GM20000 (cell line): ENCODE measurements at regions not wholly inside any gene's neighbourhood (a gene's known extent, or its start where the extent isn't known, plus 50 kb on each side); places are given as distances from the start of the nearest gene placed in this dataset.

ENCODE experiments used
- DNase-seq: peaks from one replicate; pipeline ENCODE4 v3.0.0; 2012; ENCODE audit warnings: low spot score
- TF ChIP-seq, protein P1 (sequence below): IDR thresholded peaks from 2 replicates; pipeline ENCODE4 v1.5.1; 2012; ENCODE audit warnings: mild to moderate bottlenecking, control low read depth; ENCODE audit errors: extremely low read depth, missing control alignments

DNA sequence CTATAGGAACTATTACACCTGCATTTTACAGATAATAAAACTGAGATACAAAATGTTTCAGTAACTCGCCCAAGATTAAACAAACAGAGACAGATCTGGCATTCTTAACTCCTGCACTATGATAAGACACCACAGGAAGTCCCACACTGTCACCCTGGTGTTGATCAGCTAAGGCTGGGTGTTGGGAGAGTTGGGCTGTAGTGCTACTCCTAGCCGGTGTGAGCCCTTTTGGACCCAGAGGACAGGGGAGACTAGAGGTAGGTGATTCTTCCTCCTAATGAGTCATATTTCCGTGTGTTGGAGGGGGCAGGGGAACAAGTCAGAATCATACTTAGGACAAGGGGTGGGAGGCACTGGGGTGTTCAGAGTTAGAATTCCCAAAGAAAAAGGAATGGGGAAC lies 353.2 kb upstream of the TENM4 start:
- TF ChIP-seq, protein P1, sequence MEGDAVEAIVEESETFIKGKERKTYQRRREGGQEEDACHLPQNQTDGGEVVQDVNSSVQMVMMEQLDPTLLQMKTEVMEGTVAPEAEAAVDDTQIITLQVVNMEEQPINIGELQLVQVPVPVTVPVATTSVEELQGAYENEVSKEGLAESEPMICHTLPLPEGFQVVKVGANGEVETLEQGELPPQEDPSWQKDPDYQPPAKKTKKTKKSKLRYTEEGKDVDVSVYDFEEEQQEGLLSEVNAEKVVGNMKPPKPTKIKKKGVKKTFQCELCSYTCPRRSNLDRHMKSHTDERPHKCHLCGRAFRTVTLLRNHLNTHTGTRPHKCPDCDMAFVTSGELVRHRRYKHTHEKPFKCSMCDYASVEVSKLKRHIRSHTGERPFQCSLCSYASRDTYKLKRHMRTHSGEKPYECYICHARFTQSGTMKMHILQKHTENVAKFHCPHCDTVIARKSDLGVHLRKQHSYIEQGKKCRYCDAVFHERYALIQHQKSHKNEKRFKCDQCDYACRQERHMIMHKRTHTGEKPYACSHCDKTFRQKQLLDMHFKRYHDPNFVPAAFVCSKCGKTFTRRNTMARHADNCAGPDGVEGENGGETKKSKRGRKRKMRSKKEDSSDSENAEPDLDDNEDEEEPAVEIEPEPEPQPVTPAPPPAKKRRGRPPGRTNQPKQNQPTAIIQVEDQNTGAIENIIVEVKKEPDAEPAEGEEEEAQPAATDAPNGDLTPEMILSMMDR = no peak
- no peak for DNase-seq

DNA sequence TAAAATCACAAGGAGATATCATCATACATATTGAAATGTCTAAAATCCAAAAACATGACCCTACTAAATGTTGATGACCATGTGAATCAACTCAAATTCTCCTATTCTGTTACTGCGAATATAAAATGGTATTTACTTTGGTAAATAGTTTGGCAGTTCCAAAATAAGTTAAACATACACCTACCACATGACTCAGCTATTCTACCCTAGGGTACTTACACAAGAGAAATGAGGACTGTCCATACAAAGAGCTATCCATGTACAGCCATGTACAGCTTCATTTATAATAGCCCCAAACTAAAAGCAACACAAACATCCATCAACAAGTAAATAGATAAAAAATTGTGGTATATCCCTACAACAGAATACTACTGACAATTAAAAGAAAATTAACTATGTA lies 346.1 kb upstream of the TENM4 start:
- no peak for DNase-seq
- TF ChIP-seq, protein P1 = no peak

DNA sequence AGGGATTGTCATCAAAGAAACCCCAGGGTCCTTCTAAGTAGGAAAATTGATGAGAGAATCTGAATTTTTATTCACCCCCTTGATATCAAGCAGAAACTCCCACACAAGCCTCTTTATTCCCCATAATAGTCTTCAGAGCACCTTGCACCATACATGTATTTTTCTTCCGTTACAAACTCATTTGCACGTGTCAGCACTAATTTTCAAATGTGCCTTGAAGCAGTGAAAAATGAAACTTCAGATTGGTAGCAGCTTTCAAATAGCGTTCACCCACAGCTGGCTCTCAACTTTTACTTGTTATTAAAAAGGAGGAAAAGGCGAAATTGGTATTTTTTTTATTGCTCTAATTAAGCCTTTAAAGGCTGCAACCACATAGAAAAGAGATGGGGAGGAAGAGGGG lies 343.0 kb upstream of the TENM4 start:
- no peak for DNase-seq
- TF ChIP-seq, protein P1 = no peak

DNA sequence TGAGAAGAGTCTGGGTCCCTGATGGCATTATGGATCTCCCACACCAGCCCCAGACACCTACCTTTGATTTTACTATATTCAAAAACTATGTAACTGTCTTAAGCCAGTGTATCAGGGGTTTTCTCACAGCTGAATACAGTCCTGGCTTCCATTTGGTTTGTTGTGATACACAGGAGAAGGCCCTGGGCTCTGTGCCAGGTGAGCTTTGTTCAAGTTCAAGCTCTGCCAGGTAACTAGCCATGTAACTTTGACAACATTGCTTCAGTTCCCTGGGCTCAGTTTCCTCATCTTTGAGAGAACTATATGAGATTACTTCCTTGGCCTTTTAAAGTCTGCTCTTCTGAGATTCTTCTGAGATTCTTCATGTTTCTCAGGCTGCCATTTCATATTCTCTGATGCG lies 327.5 kb upstream of the TENM4 start:
- no peak for DNase-seq
- TF ChIP-seq, protein P1 = no peak

DNA sequence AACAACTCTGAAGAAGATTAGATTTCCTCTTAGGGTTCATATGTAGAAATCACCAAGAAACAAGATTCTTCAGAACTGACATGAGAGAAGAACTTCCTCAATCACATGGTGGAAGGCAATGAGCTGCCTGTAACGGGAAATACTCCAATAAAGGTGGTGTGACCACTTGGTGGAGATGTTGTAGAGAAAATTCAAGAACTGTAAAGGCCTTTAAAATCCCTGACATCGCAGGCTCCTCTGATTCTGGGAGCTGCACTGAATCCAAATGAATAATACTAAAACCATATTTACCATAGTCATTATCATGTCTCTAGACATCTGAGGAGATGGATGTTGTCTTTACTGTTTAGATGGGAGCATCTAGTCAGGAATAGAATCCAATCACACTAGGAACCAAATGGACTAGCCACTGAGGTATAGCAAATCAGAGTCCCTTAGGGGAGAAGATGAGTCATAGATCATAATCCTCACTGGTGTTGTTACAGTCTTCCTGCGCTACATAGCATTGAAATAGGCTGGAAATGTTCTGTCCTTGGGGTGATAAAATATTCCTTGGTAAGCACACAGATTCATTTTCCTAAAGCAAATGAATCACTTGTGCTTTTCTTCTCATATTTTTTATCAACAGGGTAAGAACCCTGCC lies 321.6 kb upstream of the TENM4 start:
- TF ChIP-seq, protein P1 = no peak
- no peak for DNase-seq

DNA sequence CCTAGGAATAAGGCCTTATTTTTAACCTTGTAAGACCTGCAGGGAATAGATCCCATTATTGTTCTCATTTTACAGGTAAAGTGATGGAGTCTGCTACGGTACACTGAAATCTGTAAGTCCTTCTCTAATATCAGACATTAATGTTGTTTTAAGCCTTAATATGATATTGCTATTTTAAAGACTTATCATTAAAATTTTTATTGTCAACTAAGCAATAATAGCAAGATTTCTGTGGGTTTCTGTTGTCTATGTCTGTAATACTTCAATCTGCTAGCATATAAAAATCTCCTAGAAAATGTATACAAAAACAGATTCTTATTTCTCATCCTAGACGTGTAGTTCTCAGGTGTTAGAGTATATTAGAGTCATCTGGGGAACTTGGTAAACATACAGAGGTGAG lies 317.5 kb upstream of the TENM4 start:
- TF ChIP-seq, protein P1 = no peak
- DNase-seq = no peak

DNA sequence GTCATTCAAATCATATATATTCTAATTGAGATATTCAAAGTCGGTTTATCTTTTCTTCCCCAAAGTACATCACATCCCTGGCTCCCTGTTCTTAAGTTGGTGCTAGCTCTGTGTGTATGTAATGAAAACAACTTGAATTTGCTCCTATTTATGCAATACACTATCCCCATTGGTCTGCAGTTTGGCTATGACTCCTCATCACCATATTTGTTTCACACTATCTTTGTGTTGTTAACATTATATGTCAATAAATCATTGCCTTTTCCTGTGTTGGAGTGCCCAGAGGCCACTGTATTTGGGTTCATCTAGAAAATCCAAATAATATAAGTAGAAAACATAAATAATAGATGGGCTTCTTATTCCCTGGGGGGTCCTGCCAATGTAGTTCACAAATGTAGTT lies 306.6 kb upstream of the TENM4 start:
- TF ChIP-seq, protein P1 = no peak
- DNase-seq = no peak
